ENCODE measurements at regions not wholly inside any gene's neighbourhood (a gene's known extent, or its start where the extent isn't known, plus 50 kb on each side); places are given as distances from the start of the nearest gene placed in this dataset.
A peak's percentile ranks its signal among the peaks of the same experiment; 100 is the strongest.

- no peaks in the 10 kb centered on the region for H3K27me3 ChIP-seq (replicated peaks in 1 of 7)
- no peak for DNase-seq
- 72 to 91% (median 75%) methylated on average over 2 of the region's 2 CpGs for WGBS, 5 donors
- no peaks in the 10 kb centered on the region for H3K4me1 ChIP-seq
- H3K36me3 ChIP-seq, result no peaks in the 10 kb centered on the region
- H3K27ac ChIP-seq, result no peak overlapping the region
- no peak overlapping the region for H3K4me3 ChIP-seq
- H3K9me3 ChIP-seq, result no peaks in the 10 kb centered on the region
- intact Hi-C loops (cut with DNase I; ENCODE audit: low total_unique reads), result no loop called here
- TF ChIP-seq, protein P1, sequence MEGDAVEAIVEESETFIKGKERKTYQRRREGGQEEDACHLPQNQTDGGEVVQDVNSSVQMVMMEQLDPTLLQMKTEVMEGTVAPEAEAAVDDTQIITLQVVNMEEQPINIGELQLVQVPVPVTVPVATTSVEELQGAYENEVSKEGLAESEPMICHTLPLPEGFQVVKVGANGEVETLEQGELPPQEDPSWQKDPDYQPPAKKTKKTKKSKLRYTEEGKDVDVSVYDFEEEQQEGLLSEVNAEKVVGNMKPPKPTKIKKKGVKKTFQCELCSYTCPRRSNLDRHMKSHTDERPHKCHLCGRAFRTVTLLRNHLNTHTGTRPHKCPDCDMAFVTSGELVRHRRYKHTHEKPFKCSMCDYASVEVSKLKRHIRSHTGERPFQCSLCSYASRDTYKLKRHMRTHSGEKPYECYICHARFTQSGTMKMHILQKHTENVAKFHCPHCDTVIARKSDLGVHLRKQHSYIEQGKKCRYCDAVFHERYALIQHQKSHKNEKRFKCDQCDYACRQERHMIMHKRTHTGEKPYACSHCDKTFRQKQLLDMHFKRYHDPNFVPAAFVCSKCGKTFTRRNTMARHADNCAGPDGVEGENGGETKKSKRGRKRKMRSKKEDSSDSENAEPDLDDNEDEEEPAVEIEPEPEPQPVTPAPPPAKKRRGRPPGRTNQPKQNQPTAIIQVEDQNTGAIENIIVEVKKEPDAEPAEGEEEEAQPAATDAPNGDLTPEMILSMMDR (IDR thresholded peaks at IDR 0.05 in 8 of 11, conservative IDR thresholded peaks at IDR 0.05 in 3 of 11), result no peak
- no peak for TF ChIP-seq POLR2AphosphoS5 (IDR thresholded peaks at IDR 0.05)
- no peak for TF ChIP-seq POLR2A (IDR thresholded peaks at IDR 0.05)
Measured at GRCh38 chr11:104813532-104813931, 84.7 kb downstream of the CASP12 start.

GRCh38 chr11:104812103-104812788 is 86.0 kb downstream of the CASP12 start:
- Histone ChIP-seq H3K27ac (no peak overlapping the region), H3K36me3 (no peaks in the 10 kb centered on the region), H3K9me3 (no peaks in the 10 kb centered on the region), H3K27me3 (replicated peaks in 1 of 7) (no peaks in the 10 kb centered on the region), H3K4me3 (no peak overlapping the region), H3K4me1 (no peaks in the 10 kb centered on the region)
- WGBS, 5 donors, result 81 to 91% (median 83%) methylated on average over 8 of the region's 8 CpGs
- intact Hi-C loops (cut with DNase I; ENCODE audit: low total_unique reads), result no loop called here
- TF ChIP-seq, protein P1 (IDR thresholded peaks at IDR 0.05 in 8 of 11, conservative IDR thresholded peaks at IDR 0.05 in 3 of 11), result no peak
- TF ChIP-seq POLR2A (IDR thresholded peaks at IDR 0.05), result no peak
- TF ChIP-seq POLR2AphosphoS5 (IDR thresholded peaks at IDR 0.05), result no peak
- DNase-seq, result no peak

DNA sequence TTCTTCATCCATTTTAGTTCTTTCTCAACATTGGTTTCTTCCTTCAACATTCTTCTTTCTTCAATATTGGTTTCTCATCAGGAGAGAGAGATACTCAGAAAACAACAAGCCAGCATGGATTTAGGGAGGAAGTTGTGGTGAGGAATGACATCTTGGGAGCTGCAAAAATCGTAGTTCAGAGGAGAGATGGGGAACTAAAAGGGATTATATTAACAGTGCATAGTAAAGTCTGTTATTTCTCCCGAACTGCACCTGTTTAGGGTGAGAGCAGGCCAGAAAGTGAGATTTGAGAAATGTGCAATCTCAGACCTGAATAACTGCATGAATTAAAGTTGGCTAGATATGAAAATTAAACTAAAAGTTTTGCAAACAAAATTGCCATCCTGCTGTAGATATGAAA is 94.5 kb downstream of the CASP12 start:
- Histone ChIP-seq H3K9me3 (no peaks in the 10 kb centered on the region), H3K27ac (no peak overlapping the region), H3K4me1 (peaks cover 3 to 24% (median 7%) of the 10 kb centered on the region in 6 donors), H3K27me3 (replicated peaks in 1 of 7) (no peaks in the 10 kb centered on the region), H3K36me3 (no peaks in the 10 kb centered on the region), H3K4me3 (no peak overlapping the region)
- WGBS, 5 donors, result 38 to 52% (median 45%) methylated on average over 2 of the region's 2 CpGs
- DNase-seq, result no peak
- intact Hi-C loops (cut with DNase I; ENCODE audit: low total_unique reads), result no loop called here
- no peak for TF ChIP-seq POLR2A (IDR thresholded peaks at IDR 0.05)
- no peak for TF ChIP-seq POLR2AphosphoS5 (IDR thresholded peaks at IDR 0.05)
- TF ChIP-seq, protein P1 (IDR thresholded peaks at IDR 0.05 in 8 of 11, conservative IDR thresholded peaks at IDR 0.05 in 3 of 11), result no peak

- Histone ChIP-seq H3K9me3 (peaks cover 0 to 11% (median 4%) of the 10 kb centered on the region in 8 donors), H3K27me3 (replicated peaks in 1 of 7) (no peaks in the 10 kb centered on the region), H3K4me1 (peaks cover 3 to 31% (median 15%) of the 10 kb centered on the region in 6 donors), H3K27ac (peak overlapping the region in 7 of 8 donors; percentile 48 to 82 (median 69)), H3K36me3 (no peaks in the 10 kb centered on the region), H3K4me3 (peak overlapping the region in 2 of 8 donors; percentile 21 to 48)
- DNase-seq, result no peak
- TF ChIP-seq, protein P1 (IDR thresholded peaks at IDR 0.05 in 8 of 11, conservative IDR thresholded peaks at IDR 0.05 in 3 of 11), result no peak
- no peak for TF ChIP-seq POLR2A (IDR thresholded peaks at IDR 0.05)
- TF ChIP-seq POLR2AphosphoS5 (IDR thresholded peaks at IDR 0.05), result no peak
- WGBS, 5 donors, result 88 to 93% (median 90%) methylated on average over 1 of the region's 1 CpG
- intact Hi-C loops (cut with DNase I; ENCODE audit: low total_unique reads), result no loop called here
Measured at GRCh38 chr11:104799251-104799650, 99.0 kb downstream of the CASP12 start.
